Heart left ventricle (tissue), 16 donors: ENCODE measurements at regions not wholly inside any gene's neighbourhood (a gene's known extent, or its start where the extent isn't known, plus 50 kb on each side); places are given as distances from the start of the nearest gene placed in this dataset.

Experiments
- ATAC-seq, 4 donors: fragments of 200-7000 bp; cut with Tn5 transposase; one replicate each; pipeline ENCODE4 v1.9.1; 2020 to 2022; ENCODE audit warnings: moderate library complexity in 4 of 4, mild to moderate bottlenecking in 3 of 4, moderate number of reproducible peaks in 1 of 4
- DNase-seq, 5 donors: peaks; one replicate each; pipeline ENCODE4 v3.0.0-alpha.2; 2020
- H3K27ac ChIP-seq, 12 donors: fragments of 200-600 bp; sonication (generic) in 4 of 12; one replicate each; pipeline versions ENCODE4 v1.5.0 to v1.8.0; 2016 to 2022; ENCODE audit warnings: mild to moderate bottlenecking in 2 of 12
- H3K27me3 ChIP-seq, 9 donors: fragments of 200-600 bp; sonication (generic) in 2 of 9; one replicate each; pipeline versions ENCODE4 v1.5.1 to v1.8.0; 2016 to 2022; ENCODE audit warnings: mild to moderate bottlenecking in 3 of 9
- H3K36me3 ChIP-seq, 9 donors: fragments of 200-600 bp; sonication (generic) in 2 of 9; one replicate each; pipeline versions ENCODE4 v1.5.0 to v1.8.0; 2018 to 2022; ENCODE audit warnings: mild to moderate bottlenecking in 2 of 9
- H3K4me1 ChIP-seq, 12 donors: fragments of 200-600 bp; sonication (generic) in 4 of 12; one replicate each; pipeline versions ENCODE4 v1.5.0 to v1.8.0; 2016 to 2022; ENCODE audit warnings: mild to moderate bottlenecking in 3 of 12
- H3K4me3 ChIP-seq, 12 donors: fragments of 200-600 bp; sonication (generic) in 4 of 12; one replicate each; pipeline versions ENCODE4 v1.5.0 to v1.8.0; 2017 to 2022; ENCODE audit warnings: mild to moderate bottlenecking in 9 of 12, moderate library complexity in 4 of 12
- H3K9me3 ChIP-seq, 12 donors: fragments of 200-600 bp; sonication (generic) in 4 of 12; one replicate each; pipeline versions ENCODE4 v1.5.0 to v1.8.0; 2016 to 2022; ENCODE audit warnings: mild to moderate bottlenecking in 1 of 12
- POLR2A ChIP-seq, 2 donors: fragments of 450-650 bp; IDR thresholded peaks; one replicate each; pipeline ENCODE4 v1.6.1; 2017; ENCODE audit warnings: antibody characterized with exemption in 2 of 2, mild to moderate bottlenecking in 2 of 2, moderate library complexity in 2 of 2
- WGBS, 4 donors: extraction: QIAGEN DNeasy Blood & Tissue Kit in 2 of 4; methylation state at CpG; one replicate each; pipeline versions ENCODE4 v1.1.5 to v1.1.7; 2013 to 2018; 5-methylcytosine and 5-hydroxymethylcytosine counted together
- intact Hi-C, 10 donors: fragments of 100-400 bp; cut with DNase I; formaldehyde crosslinking; loops; one replicate each; pipeline versions ENCODE4 v1.11.1 to v1.14.2; 2022
- TF ChIP-seq, protein P1 (sequence below), 12 donors: fragments of 200-600 bp; sonication (generic) in 4 of 12; IDR thresholded peaks; one replicate each; pipeline versions ENCODE4 v1.5.0 to v1.8.0; 2018 to 2022; ENCODE audit warnings: antibody characterized with exemption in 12 of 12, mild to moderate bottlenecking in 5 of 12
- donor health status: ischemic (EF 13 %, LVEDD 7.1; RV severe dilation, severe dysfunction).
- donor health status: healthy with polysubstance abuse.
- donor health status: DM: no; HTN: yes; CAD: no.
- donor health status: DM: no; HTN: no; CAD: no.
- donor health status: ischemic (EF 25% LVEDD 6.9; RV normal size, moderate dysfunction).
- donor health status: ischemic (EF 25% LVEDD 5.7; RV mildly dilated, moderate dysfunction).
- donor health status: healthy.
- donor health status: DM: yes; HTN: yes; CAD: no.
- donor health status: ischemic (EF 35%, LVEDD 5.7; RV mildly dilated, moderate dysfunction).
- donor health status: nonischemic (EF 11% LVEDD 7.7; RV severe dilation, severe dysfunction).
- donor health status: DM: yes; HTN: yes; CAD: no.
- donor health status: PGD.
- donor health status: ischemic (EF 29% LVEDD 5.4; RV normal size, mild dysfunction).
- donor health status: nonischemic (EF 23%, LVEDD 6.1; RV moderate dilation, normal function).

DNA sequence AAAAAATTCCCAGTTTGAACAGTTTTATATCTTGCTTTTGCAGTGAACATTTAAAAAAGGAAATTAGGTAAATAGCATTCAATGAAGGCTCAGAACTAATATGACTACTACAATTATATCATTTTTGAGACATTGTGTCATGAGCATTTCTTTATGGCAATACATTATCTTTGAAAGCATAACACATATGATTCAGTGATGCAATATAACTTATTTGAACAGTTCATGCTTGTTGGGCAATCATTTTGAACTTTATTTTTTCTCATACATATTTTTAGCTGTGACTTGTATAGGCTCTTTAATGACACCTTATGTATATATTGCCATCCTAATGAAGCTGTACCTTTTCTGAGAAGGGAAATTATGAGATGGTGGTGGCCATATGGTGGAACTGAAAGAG is 828.6 kb upstream of the NR2F2 start:
- H3K9me3 ChIP-seq, result no peaks in the 10 kb centered on the region
- H3K4me3 ChIP-seq, result no peak overlapping the region
- no peak for TF ChIP-seq POLR2A (IDR thresholded peaks at IDR 0.05)
- TF ChIP-seq, protein P1, sequence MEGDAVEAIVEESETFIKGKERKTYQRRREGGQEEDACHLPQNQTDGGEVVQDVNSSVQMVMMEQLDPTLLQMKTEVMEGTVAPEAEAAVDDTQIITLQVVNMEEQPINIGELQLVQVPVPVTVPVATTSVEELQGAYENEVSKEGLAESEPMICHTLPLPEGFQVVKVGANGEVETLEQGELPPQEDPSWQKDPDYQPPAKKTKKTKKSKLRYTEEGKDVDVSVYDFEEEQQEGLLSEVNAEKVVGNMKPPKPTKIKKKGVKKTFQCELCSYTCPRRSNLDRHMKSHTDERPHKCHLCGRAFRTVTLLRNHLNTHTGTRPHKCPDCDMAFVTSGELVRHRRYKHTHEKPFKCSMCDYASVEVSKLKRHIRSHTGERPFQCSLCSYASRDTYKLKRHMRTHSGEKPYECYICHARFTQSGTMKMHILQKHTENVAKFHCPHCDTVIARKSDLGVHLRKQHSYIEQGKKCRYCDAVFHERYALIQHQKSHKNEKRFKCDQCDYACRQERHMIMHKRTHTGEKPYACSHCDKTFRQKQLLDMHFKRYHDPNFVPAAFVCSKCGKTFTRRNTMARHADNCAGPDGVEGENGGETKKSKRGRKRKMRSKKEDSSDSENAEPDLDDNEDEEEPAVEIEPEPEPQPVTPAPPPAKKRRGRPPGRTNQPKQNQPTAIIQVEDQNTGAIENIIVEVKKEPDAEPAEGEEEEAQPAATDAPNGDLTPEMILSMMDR (IDR thresholded peaks at IDR 0.05), result no peak
- DNase-seq (no peak), ATAC-seq (no peak)
- no peaks in the 10 kb centered on the region for H3K27me3 ChIP-seq
- no peak overlapping the region for H3K27ac ChIP-seq
- intact Hi-C loops, result no loop called here
- H3K36me3 ChIP-seq, result no peaks in the 10 kb centered on the region
- peaks cover 0 to 8% (median 0%) of the 10 kb centered on the region in 12 donors for H3K4me1 ChIP-seq

DNA sequence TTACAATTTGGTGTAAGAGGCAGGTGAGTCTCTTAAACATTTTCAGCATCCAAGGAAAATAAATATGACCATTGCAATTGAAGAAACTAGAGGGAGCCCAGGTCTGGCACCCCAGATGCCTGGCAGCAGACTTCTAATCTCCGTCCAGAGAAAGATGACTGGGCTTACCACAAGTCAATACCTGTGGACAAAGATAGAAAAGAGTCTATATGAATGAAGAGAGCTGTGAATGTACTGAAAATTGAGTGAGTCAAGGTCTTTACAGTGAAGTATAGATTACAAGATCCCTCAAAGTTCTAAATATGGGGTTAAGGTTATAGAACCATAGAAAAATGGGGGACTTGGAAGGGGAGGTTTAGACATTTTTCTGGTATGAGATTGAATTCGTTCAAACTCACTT is 827.4 kb upstream of the NR2F2 start:
- no peak for TF ChIP-seq POLR2A (IDR thresholded peaks at IDR 0.05)
- TF ChIP-seq, protein P1 (IDR thresholded peaks at IDR 0.05), result no peak
- no peaks in the 10 kb centered on the region for H3K9me3 ChIP-seq
- DNase-seq, result no peak

GRCh38 chr15:95503640-95504225 is 826.8 kb upstream of the NR2F2 start:
- Histone ChIP-seq H3K27me3 (no peaks in the 10 kb centered on the region), H3K4me3 (no peak overlapping the region), H3K9me3 (no peaks in the 10 kb centered on the region), H3K27ac (no peak overlapping the region), H3K36me3 (no peaks in the 10 kb centered on the region), H3K4me1 (peaks cover 0 to 8% (median 0%) of the 10 kb centered on the region in 12 donors)
- TF ChIP-seq, protein P1 (IDR thresholded peaks at IDR 0.05), result no peak
- no peak for TF ChIP-seq POLR2A (IDR thresholded peaks at IDR 0.05)
- intact Hi-C loops, result no loop called here
- ATAC-seq, result no peak
- WGBS, 4 donors, result 95 to 98% (median 97%) methylated on average over 3 of the region's 3 CpGs
- DNase-seq, result no peak

More for the DNA sequence above, 827.4 kb upstream of the NR2F2 start:
- no peaks in the 10 kb centered on the region for H3K27me3 ChIP-seq
- no peak for ATAC-seq
- no peak overlapping the region for H3K4me3 ChIP-seq
- WGBS, 4 donors, result 87 to 95% (median 91%) methylated on average over 2 of the region's 2 CpGs
- no peaks in the 10 kb centered on the region for H3K36me3 ChIP-seq
- H3K4me1 ChIP-seq, result peaks cover 0 to 8% (median 0%) of the 10 kb centered on the region in 12 donors
- no peak overlapping the region for H3K27ac ChIP-seq
- intact Hi-C loops, result no loop called here

GRCh38 chr15:95511671-95512070 is 818.8 kb upstream of the NR2F2 start:
- Histone ChIP-seq H3K4me1 (no peaks in the 10 kb centered on the region), H3K36me3 (no peaks in the 10 kb centered on the region), H3K4me3 (no peak overlapping the region), H3K27ac (no peak overlapping the region), H3K9me3 (no peaks in the 10 kb centered on the region), H3K27me3 (no peaks in the 10 kb centered on the region)
- intact Hi-C loops, result no loop called here
- DNase-seq, result no peak
- ATAC-seq, result no peak
- TF ChIP-seq, protein P1 (IDR thresholded peaks at IDR 0.05), result no peak
- TF ChIP-seq POLR2A (IDR thresholded peaks at IDR 0.05), result no peak
